Parathyroid adenoma (tissue), 2 donors: ENCODE measurements at regions not wholly inside any gene's neighbourhood (a gene's known extent, or its start where the extent isn't known, plus 50 kb on each side); places are given as distances from the start of the nearest gene placed in this dataset.

Experiments used
- H2AFZ ChIP-seq: fragments of 300-600 bp; sonication (generic); one replicate; pipeline ENCODE4 v1.7.0; 2017; ENCODE audit warnings: antibody characterized with exemption, mild to moderate bottlenecking
- H3K27ac ChIP-seq: fragments of 300-600 bp; sonication (generic); one replicate; pipeline ENCODE4 v1.7.0; 2017
- H3K27me3 ChIP-seq: fragments of 300-600 bp; sonication (generic); one replicate; pipeline ENCODE4 v1.7.0; 2017; ENCODE audit warnings: low read length; ENCODE audit not compliant: control insufficient read depth, insufficient read depth
- H3K36me3 ChIP-seq: fragments of 300-600 bp; sonication (generic); one replicate; pipeline ENCODE4 v1.7.0; 2017; ENCODE audit warnings: low read length; ENCODE audit not compliant: control insufficient read depth, insufficient read depth
- H3K4me1 ChIP-seq: fragments of 300-600 bp; sonication (generic); one replicate; pipeline ENCODE4 v1.7.0; 2017; ENCODE audit warnings: control low read depth
- H3K4me2 ChIP-seq: fragments of 300-600 bp; sonication (generic); one replicate; pipeline ENCODE4 v1.7.0; 2017; ENCODE audit warnings: low read length
- H3K4me3 ChIP-seq: fragments of 300-600 bp; sonication (generic); one replicate; pipeline ENCODE4 v1.7.0; 2017; ENCODE audit warnings: low read depth, low read length
- H3K79me2 ChIP-seq: fragments of 300-600 bp; sonication (generic); one replicate; pipeline ENCODE4 v1.7.0; 2017; ENCODE audit warnings: control low read depth
- H3K9ac ChIP-seq: fragments of 300-600 bp; sonication (generic); one replicate; pipeline ENCODE4 v1.7.0; 2017; ENCODE audit warnings: mild to moderate bottlenecking
- H3K9me3 ChIP-seq: fragments of 300-600 bp; sonication (generic); one replicate; pipeline ENCODE4 v1.7.0; 2017; ENCODE audit warnings: low read length; ENCODE audit not compliant: control insufficient read depth
- CTCF ChIP-seq: fragments of 300-600 bp; sonication (generic); IDR thresholded peaks from one replicate; pipeline ENCODE4 v1.7.0; 2017; ENCODE audit warnings: antibody characterized with exemption, mild to moderate bottlenecking
- donor health status: primary hyperparathyroidism.

GRCh38 chr11:95516786-95517185 lies 272.8 kb downstream of the FAM76B start:
- H3K27ac ChIP-seq, result no peak overlapping the region
- no peak overlapping the region for H3K4me3 ChIP-seq
- no peak for TF ChIP-seq CTCF
- H2AFZ ChIP-seq, result no peak overlapping the region
- no peaks in the 10 kb centered on the region for H3K79me2 ChIP-seq
- no peak overlapping the region for H3K4me2 ChIP-seq
- no peaks in the 10 kb centered on the region for H3K36me3 ChIP-seq
- no peaks in the 10 kb centered on the region for H3K9me3 ChIP-seq
- no peaks in the 10 kb centered on the region for H3K4me1 ChIP-seq
- H3K27me3 ChIP-seq, result no peaks in the 10 kb centered on the region
- H3K9ac ChIP-seq, result no peak overlapping the region

- Histone ChIP-seq H3K4me1 (no peaks in the 10 kb centered on the region), H3K9ac (no peak overlapping the region), H3K27ac (no peak overlapping the region), H3K4me3 (no peak overlapping the region), H3K9me3 (no peaks in the 10 kb centered on the region), H3K79me2 (no peaks in the 10 kb centered on the region), H3K4me2 (no peak overlapping the region), H3K36me3 (no peaks in the 10 kb centered on the region), H2AFZ (no peak overlapping the region), H3K27me3 (no peaks in the 10 kb centered on the region)
- TF ChIP-seq CTCF, result no peak
These were observed 273.4 kb downstream of the FAM76B start for GRCh38 chr11:95516175-95516574.

- H3K9me3 ChIP-seq, result no peaks in the 10 kb centered on the region
- no peak overlapping the region for H3K4me3 ChIP-seq
- no peaks in the 10 kb centered on the region for H3K27me3 ChIP-seq
- no peaks in the 10 kb centered on the region for H3K36me3 ChIP-seq
- no peak overlapping the region for H2AFZ ChIP-seq
- H3K27ac ChIP-seq, result no peak overlapping the region
- no peak overlapping the region for H3K9ac ChIP-seq
- no peaks in the 10 kb centered on the region for H3K4me1 ChIP-seq
- H3K4me2 ChIP-seq, result no peak overlapping the region
- no peak for TF ChIP-seq CTCF
- H3K79me2 ChIP-seq, result no peaks in the 10 kb centered on the region
These were observed 274.2 kb downstream of the FAM76B start for GRCh38 chr11:95515371-95515770.

- no peak overlapping the region for H3K4me3 ChIP-seq
- no peaks in the 10 kb centered on the region for H3K79me2 ChIP-seq
- no peak overlapping the region for H3K27ac ChIP-seq
- no peaks in the 10 kb centered on the region for H3K9me3 ChIP-seq
- H2AFZ ChIP-seq, result no peak overlapping the region
- H3K4me2 ChIP-seq, result no peak overlapping the region
- no peaks in the 10 kb centered on the region for H3K4me1 ChIP-seq
- H3K36me3 ChIP-seq, result no peaks in the 10 kb centered on the region
- no peak overlapping the region for H3K9ac ChIP-seq
- no peaks in the 10 kb centered on the region for H3K27me3 ChIP-seq
- no peak for TF ChIP-seq CTCF
These were observed 275.0 kb downstream of the FAM76B start for GRCh38 chr11:95514416-95515110.

GRCh38 chr11:95512682-95513081 lies 276.9 kb downstream of the FAM76B start:
- Histone ChIP-seq H3K4me1 (no peaks in the 10 kb centered on the region), H3K9ac (no peak overlapping the region), H3K79me2 (no peaks in the 10 kb centered on the region), H2AFZ (peak overlapping the region; percentile 17), H3K27me3 (no peaks in the 10 kb centered on the region), H3K4me2 (no peak overlapping the region), H3K9me3 (no peaks in the 10 kb centered on the region), H3K36me3 (no peaks in the 10 kb centered on the region), H3K4me3 (no peak overlapping the region), H3K27ac (no peak overlapping the region)
- TF ChIP-seq CTCF, result no peak
